Middle frontal gyrus (tissue), 1 donor: ENCODE measurements at regions not wholly inside any gene's neighbourhood (a gene's known extent, or its start where the extent isn't known, plus 50 kb on each side); places are given as distances from the start of the nearest gene placed in this dataset.
"Not testable (repeated sequence)": the region's sequence is repeated elsewhere in the genome, so short reads cannot be mapped to it uniquely, and the experiment has no call there.

Experiments
- DNase-seq: peaks from one replicate; pipeline ENCODE4 v3.0.0-alpha.2; 2015; ENCODE audit warnings: low spot score; ENCODE audit errors: extremely low spot score

GRCh38 chr3:115252679-115253078 is 105.6 kb upstream of the ZBTB20 start:
- DNase-seq, result no peak

- DNase-seq, result no peak
These were observed 107.6 kb upstream of the ZBTB20 start for GRCh38 chr3:115254492-115255196.

- no peak for DNase-seq
These were observed 108.1 kb upstream of the ZBTB20 start for GRCh38 chr3:115255197-115255585.

- no peak for DNase-seq
These were observed 123.8 kb upstream of the ZBTB20 start for GRCh38 chr3:115270849-115271248.

GRCh38 chr3:115272036-115272824 is 125.1 kb upstream of the ZBTB20 start:
- DNase-seq, result peak; percentile 53

GRCh38 chr3:115275896-115276295 is 128.8 kb upstream of the ZBTB20 start:
- DNase-seq, result no peak

GRCh38 chr3:115279939-115280338 is 132.9 kb upstream of the ZBTB20 start:
- DNase-seq, result no peak

- DNase-seq, result no peak
These were observed 133.4 kb upstream of the ZBTB20 start for GRCh38 chr3:115280506-115280905.

- DNase-seq, result no peak
These were observed 134.9 kb upstream of the ZBTB20 start for GRCh38 chr3:115281697-115282675.

GRCh38 chr3:115284980-115285379 is 137.9 kb upstream of the ZBTB20 start:
- no peak for DNase-seq

GRCh38 chr3:115286529-115287197 is 139.6 kb upstream of the ZBTB20 start:
- no peak for DNase-seq

GRCh38 chr3:115287198-115287597 is 140.1 kb upstream of the ZBTB20 start:
- no peak for DNase-seq

GRCh38 chr3:115292131-115292530 is 145.0 kb upstream of the ZBTB20 start:
- no peak for DNase-seq

- DNase-seq, result no peak
These were observed 145.6 kb upstream of the ZBTB20 start for GRCh38 chr3:115292677-115293165.

- DNase-seq, result no peak
These were observed 146.2 kb upstream of the ZBTB20 start for GRCh38 chr3:115293321-115293720.

- no peak for DNase-seq
These were observed 154.3 kb upstream of the ZBTB20 start for GRCh38 chr3:115301364-115301860.

- not testable (repeated sequence) for DNase-seq
These were observed 170.9 kb upstream of the ZBTB20 start for GRCh38 chr3:115317953-115318352.

- DNase-seq, result no peak
These were observed 174.3 kb upstream of the ZBTB20 start for GRCh38 chr3:115321400-115321805.

GRCh38 chr3:115322901-115323300 is 175.8 kb upstream of the ZBTB20 start:
- DNase-seq, result no peak

- DNase-seq, result no peak
These were observed 176.3 kb upstream of the ZBTB20 start for GRCh38 chr3:115323380-115323779.

GRCh38 chr3:115324056-115324455 is 177.0 kb upstream of the ZBTB20 start:
- DNase-seq, result no peak
